HCT116 (cell line): ENCODE measurements at regions not wholly inside any gene's neighbourhood (a gene's known extent, or its start where the extent isn't known, plus 50 kb on each side); places are given as distances from the start of the nearest gene placed in this dataset.

Source experiments
- ATAC-seq: fragments of 200-7000 bp; cut with Tn5 transposase; 2 replicates; pipeline ENCODE4 v1.9.1; 2020; ENCODE audit warnings: mild to moderate bottlenecking, moderate library complexity
- BruUV-seq: library from RNA; stranded (reverse); fragments of 400-500 nt; replicated peaks from 2 replicates; lab custom pipeline; 2021; lab: Mats Ljungman, UMichigan
- CTCF ChIA-PET: fragments of 300-600 bp; sonication (Branson Sonifier 250); formaldehyde crosslinking; loops from one replicate; lab custom pipeline; 2021; ENCODE audit warnings: antibody characterized with exemption; lab: Charles Lee
- POLR2A ChIA-PET: fragments of 300-600, 350-600 bp; sonication (Branson Sonifier 250); formaldehyde crosslinking; loops from one replicate; lab custom pipeline; 2021; ENCODE audit warnings: antibody characterized with exemption; lab: Charles Lee
- RAD21 ChIA-PET, 2 experiments: fragments of 300-600 bp; sonication (Branson Sonifier 250); formaldehyde crosslinking; loops; one replicate each; lab custom pipeline; 2023; ENCODE audit warnings: low total read pairs in 2 of 2; ENCODE audit not compliant: uncharacterized antibody in 2 of 2, unreplicated experiment in 2 of 2, low non-redundant PET in 1 of 2; lab: Charles Lee
- DNase-seq: peaks from one replicate; pipeline ENCODE4 v3.0.0-alpha.2; 2010; ENCODE audit warnings: low read depth, low spot score
- H2AFZ ChIP-seq: fragments of 200-600 bp; shearing (Covaris generic), sonication (generic); 2 replicates; pipeline ENCODE4 v1.6.1; 2017; ENCODE audit warnings: low read depth, mixed run types, mixed read lengths, antibody characterized with exemption, low read length; ENCODE audit not compliant: poor library complexity, severe bottlenecking
- H3K27ac ChIP-seq: 2 replicates; pipeline ENCODE4 v1.5.1; 2012; ENCODE audit warnings: low read depth, low read length
- H3K27me3 ChIP-seq: fragments of 200-600 bp; sonication (generic); 2 replicates; pipeline ENCODE4 v1.6.1; 2016; ENCODE audit warnings: mixed run types, low read length, mixed read lengths; ENCODE audit not compliant: insufficient read depth
- H3K36me3 ChIP-seq, 2 experiments: fragments of 200-500 bp in 1 of 2; fragments of 200-600 bp in 1 of 2; sonication (Bioruptor generic) in 1 of 2; sonication (generic) in 1 of 2; 2 replicates each; pipeline versions ENCODE4 v1.5.1 to v1.6.1; 2014 to 2016; ENCODE audit warnings: low read length in 2 of 2, inconsistent platforms in 1 of 2, mixed read lengths in 1 of 2, mixed run types in 1 of 2; ENCODE audit not compliant: insufficient read depth in 2 of 2, control insufficient read depth in 1 of 2
- H3K4me1 ChIP-seq, 2 experiments: fragments of 200-600 bp in 1 of 2; sonication (generic) in 1 of 2; 2 replicates each; pipeline versions ENCODE4 v1.5.1 to v1.6.1; 2012 to 2017; ENCODE audit warnings: low read length in 2 of 2, inconsistent platforms in 1 of 2, mild to moderate bottlenecking in 1 of 2, mixed read lengths in 1 of 2, mixed run types in 1 of 2, moderate library complexity in 1 of 2; ENCODE audit not compliant: insufficient read depth in 2 of 2, control insufficient read depth in 1 of 2
- H3K4me2 ChIP-seq: fragments of 200-600 bp; sonication (generic); 2 replicates; pipeline ENCODE4 v1.6.1; 2017; ENCODE audit warnings: mixed run types, low read length, mixed read lengths
- H3K4me3 ChIP-seq, 2 experiments: fragments of 200-600 bp in 1 of 2; sonication (generic) in 1 of 2; replicated peaks in 1 of 2; 2 replicates each; pipeline ENCODE4 v1.5.1; 2011 to 2016; ENCODE audit warnings: low read length in 2 of 2, control low read depth in 1 of 2, low read depth in 1 of 2, mild to moderate bottlenecking in 1 of 2, mixed read lengths in 1 of 2, mixed run types in 1 of 2
- H3K79me2 ChIP-seq: fragments of 200-600 bp; sonication (generic); 2 replicates; pipeline ENCODE4 v1.6.1; 2017; ENCODE audit warnings: mild to moderate bottlenecking, mixed run types, low read length, moderate library complexity, mixed read lengths; ENCODE audit not compliant: insufficient read depth
- H3K9ac ChIP-seq: fragments of 200-600 bp; sonication (generic); 2 replicates; pipeline ENCODE4 v1.6.1; 2016; ENCODE audit warnings: low read length, mixed read lengths
- H3K9me2 ChIP-seq: fragments of 200-600 bp; sonication (generic), shearing (Covaris generic); 2 replicates; pipeline ENCODE4 v1.6.1; 2017; ENCODE audit warnings: mixed run types, mild to moderate bottlenecking, moderate library complexity; ENCODE audit not compliant: insufficient read depth
- H3K9me3 ChIP-seq, 2 experiments: fragments of 200-500 bp in 1 of 2; fragments of 200-600 bp in 1 of 2; sonication (Bioruptor generic) in 1 of 2; sonication (generic) in 1 of 2; 2 replicates each; pipeline ENCODE4 v1.6.1; 2014 to 2017; ENCODE audit warnings: low read length in 2 of 2, mixed read lengths in 2 of 2, inconsistent platforms in 1 of 2, low read depth in 1 of 2, mild to moderate bottlenecking in 1 of 2, mixed run types in 1 of 2, moderate library complexity in 1 of 2; ENCODE audit not compliant: control insufficient read depth in 1 of 2, insufficient read depth in 1 of 2
- H4K20me1 ChIP-seq: fragments of 200-600 bp; sonication (generic), shearing (Covaris generic); 2 replicates; pipeline ENCODE4 v1.6.1; 2017; ENCODE audit warnings: mixed run types, mild to moderate bottlenecking, moderate library complexity; ENCODE audit not compliant: insufficient read depth
- CBX3 ChIP-seq: IDR thresholded peaks from 2 replicates; pipeline ENCODE4 v1.6.1; 2012; ENCODE audit warnings: low read depth
- CEBPB ChIP-seq: IDR thresholded peaks from 2 replicates; pipeline ENCODE4 v1.6.1; 2012; ENCODE audit warnings: low read depth
- CTCF ChIP-seq, 3 experiments: fragments of 200-600 bp in 1 of 3; sonication (generic) in 1 of 3; IDR thresholded peaks in 2 of 3; conservative IDR thresholded peaks in 1 of 3; 2 replicates each; pipeline ENCODE4 v1.5.1; 2012 to 2017; ENCODE audit warnings: low read depth in 2 of 3, low read length in 2 of 3, antibody characterized with exemption in 1 of 3, borderline replicate concordance in 1 of 3, control low read depth in 1 of 3, mild to moderate bottlenecking in 1 of 3, mixed read lengths in 1 of 3, mixed run types in 1 of 3, moderate library complexity in 1 of 3; ENCODE audit not compliant: insufficient read depth in 1 of 3
- EGR1 ChIP-seq: IDR thresholded peaks from 2 replicates; pipeline ENCODE4 v1.6.1; 2012; ENCODE audit warnings: low read depth
- ELF1 ChIP-seq: IDR thresholded peaks from 2 replicates; pipeline ENCODE4 v1.6.1; 2012; ENCODE audit warnings: low read depth, borderline replicate concordance
- EZH2 ChIP-seq: fragments of 200-600 bp; sonication (generic); IDR thresholded peaks from 2 replicates; pipeline ENCODE4 v1.6.1; 2017; ENCODE audit warnings: antibody characterized with exemption, mixed run types
- EZH2phosphoT487 ChIP-seq: fragments of 200-600 bp; IDR thresholded peaks from 2 replicates; pipeline ENCODE4 v1.6.1; 2018; ENCODE audit warnings: antibody characterized with exemption, borderline replicate concordance
- MAX ChIP-seq: IDR thresholded peaks from 2 replicates; pipeline ENCODE4 v1.6.1; 2012
- POLR2A ChIP-seq: IDR thresholded peaks from 2 replicates; pipeline ENCODE4 v1.7.0; 2011; ENCODE audit warnings: borderline replicate concordance; ENCODE audit not compliant: insufficient read depth, insufficient read length; ENCODE audit errors: extremely low read depth
- POLR2AphosphoS5 ChIP-seq: IDR thresholded peaks from 2 replicates; pipeline ENCODE4 v1.6.1; 2011; ENCODE audit warnings: mild to moderate bottlenecking, low read depth, low read length, moderate library complexity
- RAD21 ChIP-seq: IDR thresholded peaks from 2 replicates; pipeline ENCODE4 v1.6.1; 2012; ENCODE audit warnings: low read depth, mild to moderate bottlenecking
- REST ChIP-seq: IDR thresholded peaks from 2 replicates; pipeline ENCODE4 v1.6.1; 2012; ENCODE audit warnings: low read depth
- SIN3A ChIP-seq: IDR thresholded peaks from 2 replicates; pipeline ENCODE4 v1.6.1; 2012; ENCODE audit warnings: low read depth
- SP1 ChIP-seq: IDR thresholded peaks from 2 replicates; pipeline ENCODE4 v1.6.1; 2012; ENCODE audit warnings: low read depth
- SRF ChIP-seq: IDR thresholded peaks from 2 replicates; pipeline ENCODE4 v1.6.1; 2012; ENCODE audit warnings: low read depth
- TCF7L2 ChIP-seq: IDR thresholded peaks from 2 replicates; pipeline ENCODE4 v1.7.0; 2011; ENCODE audit warnings: borderline replicate concordance, inconsistent platforms; ENCODE audit not compliant: insufficient read depth, insufficient read length; ENCODE audit errors: extremely low read depth
- ZBTB33 ChIP-seq: IDR thresholded peaks from 2 replicates; pipeline ENCODE4 v1.6.1; 2011; ENCODE audit warnings: mild to moderate bottlenecking, low read length, moderate library complexity; ENCODE audit not compliant: insufficient replicate concordance; ENCODE audit errors: extremely low read depth
- ZFX ChIP-seq: fragments of 450-650 bp; IDR thresholded peaks from 2 replicates; pipeline ENCODE4 v1.6.1; 2017
- ZNF274 ChIP-seq: fragments of 200-500 bp; sonication (Bioruptor generic); IDR thresholded peaks from 2 replicates; pipeline ENCODE4 v1.6.1; 2014; ENCODE audit warnings: mild to moderate bottlenecking, low read depth, low read length, inconsistent platforms
- intact Hi-C: fragments of 100-400 bp; cut with micrococcal nuclease; formaldehyde crosslinking; loops from 2 replicates; pipeline ENCODE4 v1.10.0; 2022

- POLR2A ChIA-PET = no interaction called here
- no peak for TF ChIP-seq EZH2
- no peak for TF ChIP-seq CEBPB
- no peak for TF ChIP-seq SRF
- no peak for TF ChIP-seq CBX3
- TF ChIP-seq CTCF (IDR thresholded peaks at IDR 0.05 in 2 of 3, conservative IDR thresholded peaks at IDR 0.05 in 1 of 3; ENCODE audit: borderline replicate concordance in 1 of 3, insufficient read depth in 1 of 3, low read depth in 2 of 3, low read length in 2 of 3) = no peak
- TF ChIP-seq POLR2AphosphoS5 = no peak
- TF ChIP-seq RAD21 = no peak
- no peak for TF ChIP-seq TCF7L2
- TF ChIP-seq MAX = no peak
- no peak for TF ChIP-seq SIN3A
- no peak for TF ChIP-seq SP1
- TF ChIP-seq ZBTB33 = no peak
- no peak for TF ChIP-seq EGR1
- TF ChIP-seq ELF1 = no peak
- TF ChIP-seq EZH2phosphoT487 = no peak
- no peak for TF ChIP-seq POLR2A
- no peak for TF ChIP-seq REST
- TF ChIP-seq ZFX = no peak
- TF ChIP-seq ZNF274 = no peak
- no peak overlapping the region for H3K4me2 ChIP-seq
- no peaks in the 10 kb centered on the region for H3K4me1 ChIP-seq
- H3K4me3 ChIP-seq = no peak overlapping the region
- ATAC-seq = no peak
- peaks cover 14 to 29% of the 10 kb centered on the region in 2 experiments; a peak in 2 of 4 replicates for H3K9me3 ChIP-seq
- H3K9ac ChIP-seq = no peak overlapping the region
- no peak overlapping the region for H3K27ac ChIP-seq
- intact Hi-C loops = no loop called here
- BruUV-seq = no TSS peak
- no peaks in the 10 kb centered on the region for H3K79me2 ChIP-seq
- RAD21 ChIA-PET = no interaction called here
- no peak for DNase-seq
- CTCF ChIA-PET = no interaction called here
- no peaks in the 10 kb centered on the region for H3K9me2 ChIP-seq
- no peaks in the 10 kb centered on the region for H4K20me1 ChIP-seq
- no peaks in the 10 kb centered on the region for H3K36me3 ChIP-seq
- no peak overlapping the region for H2AFZ ChIP-seq
- no peaks in the 10 kb centered on the region for H3K27me3 ChIP-seq
Observed at GRCh38 chr14:27958757-27959156, 807.8 kb upstream of the FOXG1 start.
